ENCODE measurements at regions not wholly inside any gene's neighbourhood (a gene's known extent, or its start where the extent isn't known, plus 50 kb on each side); places are given as distances from the start of the nearest gene placed in this dataset.
A peak's percentile ranks its signal among the peaks of the same experiment; 100 is the strongest.

DNA sequence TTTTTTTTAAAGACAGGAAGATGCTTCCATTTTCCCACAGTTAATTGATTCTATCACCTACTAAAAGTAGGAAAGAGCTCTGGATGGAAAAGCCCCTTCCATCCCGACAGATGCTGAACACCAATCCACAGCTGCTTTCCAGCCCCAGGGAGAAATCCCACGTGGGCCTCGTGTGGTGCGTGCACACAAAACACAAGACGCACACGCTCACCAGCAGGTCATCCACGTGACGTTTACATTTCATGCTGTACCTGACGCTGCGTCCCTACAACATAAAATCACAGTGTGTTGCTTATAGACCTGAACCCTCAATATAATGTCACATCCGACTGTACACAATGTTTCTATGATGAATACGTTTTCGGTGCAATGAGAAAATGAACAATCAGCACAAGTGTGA, 50.2 kb upstream of the DACT2 start:
- H3K27me3 Mint-ChIP-seq, result peaks cover 3% of the 10 kb centered on the region
- H3K27ac Mint-ChIP-seq, result no peak overlapping the region
- ChIA-PET POLR2A (no interaction called here), CTCF (interaction anchor here (0.6 to 2.4 kb wide), 11 partner anchors 15 to 1920 kb away, joined by 3 to 16 read pairs (median 3); no protein-coding TSS in a partner anchor)
- H3K4me1 Mint-ChIP-seq (ENCODE audit: low read depth), result peaks cover 5% of the 10 kb centered on the region
- no peak for DNase-seq
- intact Hi-C loops (cut with micrococcal nuclease), result no loop called here
- H3K36me3 Mint-ChIP-seq, result no peaks in the 10 kb centered on the region
- no peak overlapping the region for H3K4me3 Mint-ChIP-seq
- no peaks in the 10 kb centered on the region for H3K9me3 Mint-ChIP-seq

DNA sequence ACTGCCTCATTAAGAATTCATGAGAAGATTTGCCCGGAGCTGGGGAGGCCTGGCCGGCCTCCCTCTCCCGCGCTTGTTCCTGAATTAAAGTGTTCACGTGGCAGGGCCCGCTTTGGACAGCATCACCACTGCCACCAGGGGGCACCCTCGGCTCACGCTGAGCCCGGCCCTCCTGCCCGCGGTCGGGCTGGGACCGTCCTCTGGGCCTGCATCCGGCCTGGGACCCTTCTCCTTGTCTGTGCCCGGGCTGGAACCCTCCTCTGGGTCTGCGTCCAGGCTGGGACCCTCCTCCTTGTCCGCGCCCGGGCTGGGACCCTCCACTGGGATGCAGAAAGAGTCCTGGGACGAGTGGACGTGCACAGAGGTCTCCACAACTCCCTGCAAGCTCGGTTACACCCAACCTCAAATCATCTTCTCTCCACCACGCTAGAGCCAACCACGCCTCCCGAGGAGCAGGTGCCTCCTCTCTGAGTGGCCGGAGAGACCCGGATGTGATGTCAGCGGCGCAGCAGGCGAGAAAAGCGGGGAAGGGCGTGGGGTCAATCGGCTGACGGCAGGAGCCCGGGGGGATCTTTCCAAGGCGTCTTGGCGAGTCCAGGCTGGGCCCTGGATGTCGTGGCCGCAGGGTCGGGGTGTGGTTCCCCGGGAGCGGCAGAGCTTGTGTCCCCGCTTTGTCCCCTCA, 50.9 kb upstream of the DACT2 start:
- no peak overlapping the region for H3K4me3 Mint-ChIP-seq
- H3K27ac Mint-ChIP-seq, result no peak overlapping the region
- H3K36me3 Mint-ChIP-seq, result no peaks in the 10 kb centered on the region
- no peaks in the 10 kb centered on the region for H3K9me3 Mint-ChIP-seq
- CTCF ChIA-PET, result interaction anchor here (0.6 to 2.4 kb wide), 11 partner anchors 15 to 1920 kb away, joined by 3 to 16 read pairs (median 3); no protein-coding TSS in a partner anchor
- peaks cover 5% of the 10 kb centered on the region for H3K4me1 Mint-ChIP-seq (ENCODE audit: low read depth)
- DNase-seq, result peak; percentile 72
- POLR2A ChIA-PET, result no interaction called here
- intact Hi-C loops (cut with micrococcal nuclease), result no loop called here
- H3K27me3 Mint-ChIP-seq, result peaks cover 3% of the 10 kb centered on the region

DNA sequence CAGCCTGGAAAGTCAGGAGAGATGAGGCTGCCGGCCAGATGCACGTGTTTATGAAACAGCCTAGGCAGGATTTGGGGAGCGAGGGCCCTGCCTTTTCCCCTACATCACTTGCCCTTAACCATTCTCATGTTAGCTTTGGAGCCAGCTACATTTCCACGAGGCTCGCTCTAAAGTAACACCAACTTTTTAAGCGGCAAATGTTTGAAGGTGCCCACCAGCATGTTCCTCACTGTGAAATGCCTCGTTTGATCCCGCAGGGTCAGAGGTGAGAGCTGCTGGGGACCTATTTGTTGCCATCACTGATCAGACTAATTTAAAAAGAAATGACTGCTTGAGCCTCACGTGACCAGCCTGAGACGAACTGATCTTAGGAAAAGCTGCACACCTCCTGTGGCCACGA, 51.6 kb upstream of the DACT2 start:
- Mint-ChIP-seq H3K4me3 (no peak overlapping the region), H3K36me3 (no peaks in the 10 kb centered on the region), H3K9me3 (no peaks in the 10 kb centered on the region), H3K27ac (no peak overlapping the region), H3K4me1 (ENCODE audit: low read depth) (peaks cover 5% of the 10 kb centered on the region), H3K27me3 (peaks cover 3% of the 10 kb centered on the region)
- POLR2A ChIA-PET, result no interaction called here
- no peak for DNase-seq
- intact Hi-C loops (cut with micrococcal nuclease), result no loop called here
- CTCF ChIA-PET, result interaction anchor here (1.0 to 2.4 kb wide), 3 partner anchors 17 to 512 kb away, joined by 3 to 8 read pairs (median 4); no protein-coding TSS in a partner anchor

DNA sequence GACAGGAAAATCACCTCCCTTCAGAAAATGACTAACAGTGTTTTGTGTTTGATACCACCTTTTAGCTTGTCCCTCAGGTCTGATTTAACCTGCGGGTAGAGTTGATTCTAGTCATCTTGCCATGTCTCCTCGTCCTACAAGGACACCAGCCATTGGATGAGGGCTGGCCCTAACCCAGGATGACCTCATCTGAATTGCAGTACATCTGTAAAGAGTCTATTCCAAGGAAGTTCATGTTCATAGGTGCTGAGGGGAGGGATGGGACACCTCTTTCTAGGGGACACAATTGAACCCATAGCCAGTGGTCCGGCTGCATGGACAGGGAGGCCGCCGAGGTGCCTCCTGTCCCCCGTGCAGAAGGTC, 52.0 kb upstream of the DACT2 start:
- H3K4me1 Mint-ChIP-seq (ENCODE audit: low read depth), result peaks cover 5% of the 10 kb centered on the region
- CTCF ChIA-PET, result interaction anchor here (1.0 to 2.4 kb wide), 2 partner anchors 25 to 512 kb away, joined by 3 to 8 read pairs; no protein-coding TSS in a partner anchor
- H3K9me3 Mint-ChIP-seq, result no peaks in the 10 kb centered on the region
- H3K27me3 Mint-ChIP-seq, result peaks cover 3% of the 10 kb centered on the region
- H3K27ac Mint-ChIP-seq, result no peak overlapping the region
- POLR2A ChIA-PET, result no interaction called here
- DNase-seq, result no peak
- intact Hi-C loops (cut with micrococcal nuclease), result no loop called here
- no peaks in the 10 kb centered on the region for H3K36me3 Mint-ChIP-seq
- H3K4me3 Mint-ChIP-seq, result no peak overlapping the region

DNA sequence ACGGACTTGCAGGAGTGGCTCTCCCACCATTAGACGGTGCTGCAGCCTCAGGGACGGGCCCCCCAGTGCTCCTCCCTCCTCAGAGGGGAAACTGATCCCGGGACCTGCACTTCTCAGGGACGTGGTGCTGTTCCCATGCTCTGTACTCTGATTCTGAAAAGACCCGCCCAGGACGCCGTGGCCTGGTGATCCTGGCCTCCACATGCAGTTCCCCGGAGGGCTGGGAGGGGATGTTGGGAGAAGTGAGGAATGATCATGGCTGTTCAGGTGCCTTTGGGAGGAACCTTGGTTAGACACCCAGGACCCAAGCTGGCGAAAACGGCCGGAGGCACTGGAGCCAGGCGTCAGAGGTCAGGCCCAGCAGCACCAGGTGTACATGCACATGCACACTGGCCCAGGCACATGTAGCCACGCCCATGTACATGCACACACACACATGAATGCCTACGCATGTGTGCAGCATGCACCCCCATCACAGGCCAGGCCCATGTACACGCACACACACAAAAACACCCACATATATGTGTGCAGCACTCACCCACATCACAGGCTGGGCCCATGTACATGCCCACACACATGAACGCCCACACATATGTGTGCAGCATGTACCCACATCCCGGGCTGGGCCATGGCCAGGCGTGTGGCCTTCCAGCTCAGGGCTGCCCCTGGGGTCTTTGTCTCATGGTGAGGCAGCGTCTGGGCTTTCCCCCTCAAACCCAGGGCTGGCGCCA, 52.6 kb upstream of the DACT2 start:
- intact Hi-C loops (cut with micrococcal nuclease), result no loop called here
- Mint-ChIP-seq H3K4me3 (no peak overlapping the region), H3K4me1 (ENCODE audit: low read depth) (peaks cover 5% of the 10 kb centered on the region), H3K27me3 (peaks cover 3% of the 10 kb centered on the region), H3K36me3 (no peaks in the 10 kb centered on the region), H3K27ac (no peak overlapping the region), H3K9me3 (no peaks in the 10 kb centered on the region)
- POLR2A ChIA-PET, result no interaction called here
- CTCF ChIA-PET, result interaction anchor here (1.0 kb wide), 1 partner anchor 24 kb away, joined by 3 read pairs; no protein-coding TSS in a partner anchor
- no peak for DNase-seq

DNA sequence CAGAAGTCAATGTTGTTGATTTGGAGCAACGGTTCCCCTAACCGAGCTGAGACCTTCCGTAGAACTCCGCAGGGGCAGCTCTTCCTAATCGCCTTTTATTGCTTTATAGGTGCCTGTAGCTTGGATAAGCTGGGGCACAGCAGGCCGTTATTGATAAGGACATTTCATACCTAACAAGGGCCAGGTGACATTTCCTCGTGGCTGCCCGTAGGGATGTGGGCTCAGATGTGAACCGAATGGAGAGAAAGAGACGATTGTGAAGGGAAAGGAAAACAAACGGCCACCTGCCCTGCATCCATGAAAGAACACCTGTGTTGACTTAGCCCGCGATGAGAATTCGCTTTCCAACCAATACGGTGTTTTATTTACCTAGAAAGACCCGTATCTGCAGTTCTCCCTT, 53.3 kb upstream of the DACT2 start:
- ChIA-PET CTCF (no interaction called here), POLR2A (no interaction called here)
- Mint-ChIP-seq H3K27ac (no peak overlapping the region), H3K36me3 (no peaks in the 10 kb centered on the region), H3K27me3 (no peaks in the 10 kb centered on the region), H3K4me1 (ENCODE audit: low read depth) (peaks cover 5% of the 10 kb centered on the region), H3K4me3 (no peak overlapping the region), H3K9me3 (no peaks in the 10 kb centered on the region)
- DNase-seq, result no peak
- intact Hi-C loops (cut with micrococcal nuclease), result no loop called here

DNA sequence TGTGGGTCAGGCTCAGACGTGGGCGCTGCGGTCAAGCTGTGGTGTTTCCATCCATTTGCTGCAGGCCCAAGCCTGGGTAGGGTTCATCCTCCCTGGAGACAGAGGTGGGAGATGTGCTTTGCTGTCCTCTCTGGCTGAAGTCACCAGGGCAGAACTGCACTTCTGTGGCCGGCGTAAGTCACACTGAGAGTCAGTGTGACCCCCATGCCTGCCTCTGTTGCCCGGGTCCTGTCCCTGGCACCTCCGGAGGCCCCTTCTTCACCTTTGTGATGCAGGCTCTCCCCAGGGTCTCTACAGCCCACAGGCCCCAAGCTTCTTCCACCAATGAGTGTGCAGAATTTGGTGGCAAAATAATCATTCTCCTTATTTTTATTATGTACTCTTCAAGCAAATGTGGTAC, 53.8 kb upstream of the DACT2 start:
- Mint-ChIP-seq H3K27ac (no peak overlapping the region), H3K36me3 (no peaks in the 10 kb centered on the region), H3K9me3 (no peaks in the 10 kb centered on the region), H3K27me3 (no peaks in the 10 kb centered on the region), H3K4me1 (ENCODE audit: low read depth) (peaks cover 5% of the 10 kb centered on the region), H3K4me3 (no peak overlapping the region)
- ChIA-PET CTCF (no interaction called here), POLR2A (no interaction called here)
- intact Hi-C loops (cut with micrococcal nuclease), result no loop called here
- DNase-seq, result no peak

DNA sequence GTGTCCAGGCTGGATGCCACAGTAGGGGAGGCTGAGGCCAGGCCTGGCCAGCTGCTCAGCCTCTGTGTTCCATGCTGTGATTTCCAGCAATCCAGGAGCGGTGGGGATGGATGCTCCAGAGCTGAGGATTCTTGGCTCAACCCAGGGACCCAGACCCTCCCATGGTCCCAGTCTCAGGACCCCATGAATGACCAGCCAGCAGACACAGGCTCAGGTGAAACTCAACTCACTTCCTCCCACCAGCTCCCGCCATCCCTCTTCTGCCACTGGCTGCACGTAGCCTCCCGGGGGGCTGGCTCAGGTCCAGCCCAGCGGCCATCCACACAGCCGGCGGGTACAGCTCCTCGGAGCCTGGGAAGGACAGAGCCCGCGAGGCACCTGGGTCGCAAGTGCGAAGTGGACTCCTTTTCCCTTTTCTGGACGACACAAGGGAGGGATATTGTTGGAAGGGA, 54.5 kb upstream of the DACT2 start:
- Mint-ChIP-seq H3K9me3 (no peaks in the 10 kb centered on the region), H3K27me3 (no peaks in the 10 kb centered on the region), H3K4me3 (no peak overlapping the region), H3K4me1 (ENCODE audit: low read depth) (peaks cover 5% of the 10 kb centered on the region), H3K36me3 (no peaks in the 10 kb centered on the region), H3K27ac (no peak overlapping the region)
- POLR2A ChIA-PET, result no interaction called here
- CTCF ChIA-PET, result no interaction called here
- intact Hi-C loops (cut with micrococcal nuclease), result no loop called here
- DNase-seq, result no peak

DNA sequence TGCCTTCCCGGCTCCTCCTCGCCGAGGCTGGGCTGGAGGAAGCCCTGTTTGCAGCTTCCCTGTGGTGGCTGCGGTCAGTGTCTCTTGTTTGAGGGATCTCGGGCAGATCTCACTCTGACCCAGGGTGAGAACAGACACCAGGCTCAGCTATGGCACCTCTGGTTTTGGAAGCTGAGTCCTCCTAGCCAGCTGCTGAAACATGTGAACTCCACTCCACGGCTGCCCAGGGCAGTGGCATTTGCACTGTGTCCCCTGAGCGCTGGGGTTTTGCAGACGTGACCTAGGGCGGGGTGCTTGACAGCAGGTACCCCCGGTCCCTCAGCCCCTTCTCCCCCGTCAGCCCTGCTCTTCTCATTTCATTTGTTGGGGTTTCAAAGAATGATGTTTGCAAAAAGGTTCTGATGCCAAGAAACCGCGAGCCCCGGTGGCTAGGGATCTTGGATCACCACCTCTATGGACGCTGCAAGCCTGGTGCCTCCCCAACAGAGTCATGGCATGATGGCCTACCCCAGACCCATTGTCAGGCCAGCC, 55.0 kb upstream of the DACT2 start:
- intact Hi-C loops (cut with micrococcal nuclease), result no loop called here
- no peak overlapping the region for H3K27ac Mint-ChIP-seq
- no peaks in the 10 kb centered on the region for H3K36me3 Mint-ChIP-seq
- POLR2A ChIA-PET, result no interaction called here
- CTCF ChIA-PET, result no interaction called here
- peaks cover 5% of the 10 kb centered on the region for H3K4me1 Mint-ChIP-seq (ENCODE audit: low read depth)
- no peaks in the 10 kb centered on the region for H3K9me3 Mint-ChIP-seq
- no peak for DNase-seq
- no peaks in the 10 kb centered on the region for H3K27me3 Mint-ChIP-seq
- no peak overlapping the region for H3K4me3 Mint-ChIP-seq

DNA sequence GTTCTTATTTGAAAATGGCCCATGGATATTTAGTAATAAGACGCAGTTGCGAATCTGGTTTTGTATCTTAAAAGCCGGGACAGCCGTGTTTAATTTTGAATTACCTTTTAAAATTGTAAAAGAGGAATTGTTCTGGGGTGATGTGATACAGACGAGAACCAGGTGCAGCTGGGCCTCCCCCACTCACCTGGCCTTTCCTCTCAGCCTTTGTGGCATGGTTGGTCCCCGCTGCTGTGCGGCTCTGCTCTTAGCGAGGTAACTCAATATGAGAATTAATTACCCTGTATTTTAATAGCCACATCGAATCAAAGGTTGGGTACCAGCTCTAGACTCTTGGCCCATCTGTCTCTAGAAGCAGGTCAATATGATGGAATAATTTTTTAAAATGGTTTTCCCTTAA, 56.5 kb upstream of the DACT2 start:
- POLR2A ChIA-PET, result no interaction called here
- Mint-ChIP-seq H3K9me3 (peaks cover 4% of the 10 kb centered on the region), H3K36me3 (no peaks in the 10 kb centered on the region)

DNA sequence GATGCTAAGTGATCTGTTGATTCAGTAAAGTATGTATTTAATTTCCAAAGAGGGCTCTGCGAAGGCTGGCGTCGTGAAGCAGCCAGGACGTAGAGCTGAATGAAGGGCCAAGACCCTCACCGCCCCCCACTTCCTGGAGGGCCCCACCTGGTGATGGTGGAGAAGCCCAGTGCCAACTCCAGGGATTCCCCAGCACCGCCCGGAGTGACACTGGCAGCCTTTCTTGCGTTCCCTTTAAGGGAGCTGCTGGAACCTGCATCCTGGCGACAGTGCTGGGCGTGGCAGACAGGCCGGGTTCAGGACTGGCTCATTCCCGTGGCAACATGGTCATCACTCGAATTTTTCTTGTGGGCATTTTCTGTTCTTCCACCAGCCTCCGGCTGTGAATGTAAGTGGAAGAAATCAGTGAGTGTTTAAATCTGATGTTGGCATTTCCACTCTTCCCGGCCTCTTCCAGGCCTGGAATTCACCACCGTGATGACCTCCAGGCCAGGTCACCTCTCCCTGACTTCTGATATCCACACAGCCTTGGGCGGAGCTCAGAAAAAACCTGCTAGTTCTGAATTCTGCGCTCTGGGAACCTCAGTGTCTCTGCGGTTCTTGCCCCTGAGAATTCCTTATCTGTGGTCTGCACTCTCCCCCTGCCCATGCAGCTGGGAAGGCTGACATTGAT, 57.4 kb upstream of the DACT2 start:
- ChIA-PET POLR2A (no interaction called here), CTCF (no interaction called here)
- H3K36me3 Mint-ChIP-seq, result no peaks in the 10 kb centered on the region
- peaks cover 4% of the 10 kb centered on the region for H3K9me3 Mint-ChIP-seq
- no peaks in the 10 kb centered on the region for H3K27me3 Mint-ChIP-seq
- no peak overlapping the region for H3K27ac Mint-ChIP-seq
- no peak overlapping the region for H3K4me3 Mint-ChIP-seq
- intact Hi-C loops (cut with micrococcal nuclease), result no loop called here
- no peaks in the 10 kb centered on the region for H3K4me1 Mint-ChIP-seq (ENCODE audit: low read depth)
- DNase-seq, result no peak

More for the DNA sequence above, 56.5 kb upstream of the DACT2 start:
- DNase-seq, result no peak
- Mint-ChIP-seq H3K4me3 (no peak overlapping the region), H3K27me3 (no peaks in the 10 kb centered on the region), H3K27ac (no peak overlapping the region), H3K4me1 (ENCODE audit: low read depth) (no peaks in the 10 kb centered on the region)
- intact Hi-C loops (cut with micrococcal nuclease), result no loop called here
- CTCF ChIA-PET, result no interaction called here

DNA sequence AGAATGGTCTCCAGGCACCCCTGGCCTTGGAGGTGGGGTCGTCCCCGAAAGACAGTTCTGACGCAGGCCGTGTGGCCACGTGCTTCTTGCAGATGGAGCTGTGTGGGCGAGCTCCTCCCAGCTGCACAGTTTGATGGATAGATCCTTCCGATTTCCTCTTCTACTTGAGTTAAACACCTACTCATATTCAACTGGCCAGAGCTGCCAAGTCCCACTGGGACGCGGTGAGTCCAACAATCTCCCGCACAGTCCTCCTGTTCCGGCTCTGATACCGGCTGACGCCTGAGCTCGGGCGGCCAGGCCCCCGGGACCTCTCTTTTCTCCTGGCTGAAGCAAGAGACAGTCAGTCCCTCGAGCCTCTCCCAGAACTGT, 57.9 kb upstream of the DACT2 start:
- CTCF ChIA-PET, result no interaction called here
- Mint-ChIP-seq H3K27ac (no peak overlapping the region), H3K9me3 (peaks cover 4% of the 10 kb centered on the region), H3K4me3 (no peak overlapping the region), H3K36me3 (no peaks in the 10 kb centered on the region), H3K27me3 (no peaks in the 10 kb centered on the region), H3K4me1 (ENCODE audit: low read depth) (no peaks in the 10 kb centered on the region)
- POLR2A ChIA-PET, result no interaction called here
- intact Hi-C loops (cut with micrococcal nuclease), result no loop called here
- DNase-seq, result no peak
